Natural killer cell (primary cell): ENCODE measurements at regions not wholly inside any gene's neighbourhood (a gene's known extent, or its start where the extent isn't known, plus 50 kb on each side); places are given as distances from the start of the nearest gene placed in this dataset.

Experiments
- ATAC-seq, 3 donors: fragments of 150-1000 bp in 2 of 3; fragments of 200-7000 bp in 1 of 3; cut with Tn5 transposase; 1 replicate in 1 of 3; 2 replicates in 2 of 3; pipeline ENCODE4 v1.10.0; 2021; ENCODE audit warnings: mild to moderate bottlenecking in 2 of 3, moderate library complexity in 2 of 3
- DNase-seq, 2 donors: peaks; one replicate each; pipeline versions ENCODE4 v3.0.0 to v3.0.0-alpha.2; 2013 to 2021; ENCODE audit warnings: mixed read lengths in 1 of 2
- H3K27ac ChIP-seq: one replicate; pipeline ENCODE4 v1.5.1; 2013; ENCODE audit warnings: mild to moderate bottlenecking, low read length
- H3K27me3 ChIP-seq: one replicate; pipeline ENCODE4 v1.6.1; 2013; ENCODE audit warnings: low read length; ENCODE audit not compliant: control insufficient read depth, insufficient read depth
- H3K36me3 ChIP-seq: one replicate; pipeline ENCODE4 v1.6.1; 2013; ENCODE audit warnings: low read length; ENCODE audit not compliant: control insufficient read depth, insufficient read depth
- H3K4me1 ChIP-seq: one replicate; pipeline ENCODE4 v1.6.1; 2013; ENCODE audit warnings: low read length; ENCODE audit not compliant: control insufficient read depth, insufficient read depth
- H3K4me3 ChIP-seq: one replicate; pipeline ENCODE4 v1.5.1; 2013; ENCODE audit warnings: low read length
- H3K9me3 ChIP-seq: one replicate; pipeline ENCODE4 v1.6.1; 2013; ENCODE audit warnings: low read length; ENCODE audit not compliant: control insufficient read depth, insufficient read depth
- H3K27ac Mint-ChIP-seq, 2 donors: one replicate each; pipeline ENCODE4 v1.8.0; 2022; ENCODE audit warnings: mild to moderate bottlenecking in 2 of 2, mixed read lengths in 2 of 2, moderate library complexity in 1 of 2
- H3K27me3 Mint-ChIP-seq, 2 donors: one replicate each; pipeline ENCODE4 v1.8.0; 2022; ENCODE audit warnings: low read depth in 2 of 2, mixed read lengths in 2 of 2
- H3K36me3 Mint-ChIP-seq: one replicate; pipeline ENCODE4 v1.8.0; 2022; ENCODE audit warnings: mixed read lengths
- H3K4me1 Mint-ChIP-seq, 2 donors: one replicate each; pipeline ENCODE4 v1.8.0; 2022; ENCODE audit warnings: mixed read lengths in 2 of 2
- H3K4me3 Mint-ChIP-seq: one replicate; pipeline ENCODE4 v1.8.0; 2022; ENCODE audit warnings: mild to moderate bottlenecking, moderate library complexity, mixed read lengths
- H3K9me3 Mint-ChIP-seq, 2 donors: one replicate each; pipeline ENCODE4 v1.8.0; 2022; ENCODE audit warnings: mixed read lengths in 2 of 2
- CTCF ChIP-seq: fragments of 200-600 bp; IDR thresholded peaks from one replicate; pipeline ENCODE4 v1.8.0; 2022; ENCODE audit warnings: antibody characterized with exemption
- WGBS: methylation state at CpG from one replicate; pipeline ENCODE4 v1.1.7; 2013; ENCODE audit warnings: missing lambda C conversion rate; ENCODE audit not compliant: insufficient coverage; 5-methylcytosine and 5-hydroxymethylcytosine counted together
- intact Hi-C: fragments of 100-400 bp; cut with micrococcal nuclease; formaldehyde crosslinking; loops from one replicate; pipeline ENCODE4 v1.14.2; 2022

GRCh38 chr6:103983860-103984259 lies 875.9 kb downstream of the HACE1 start:
- Mint-ChIP-seq H3K36me3 (no peaks in the 10 kb centered on the region), H3K27ac (no peak overlapping the region), H3K9me3 (peaks cover 14 to 25% of the 10 kb centered on the region in 2 donors), H3K4me1 (no peaks in the 10 kb centered on the region), H3K4me3 (no peak overlapping the region), H3K27me3 (no peaks in the 10 kb centered on the region)
- ATAC-seq (no peak), DNase-seq (no peak)
- no peaks in the 10 kb centered on the region for H3K27me3 ChIP-seq
- WGBS, result 91% methylated on average over 6 of the region's 6 CpGs
- intact Hi-C loops, result no loop called here
- H3K36me3 ChIP-seq, result no peaks in the 10 kb centered on the region
- TF ChIP-seq CTCF, result no peak
- H3K27ac ChIP-seq, result no peak overlapping the region
- H3K9me3 ChIP-seq, result no peaks in the 10 kb centered on the region
- no peak overlapping the region for H3K4me3 ChIP-seq
- H3K4me1 ChIP-seq, result no peaks in the 10 kb centered on the region

- H3K27me3 ChIP-seq, result no peaks in the 10 kb centered on the region
- Mint-ChIP-seq H3K4me3 (no peak overlapping the region), H3K9me3 (peaks cover 11 to 22% of the 10 kb centered on the region in 2 donors), H3K4me1 (no peaks in the 10 kb centered on the region), H3K27ac (no peak overlapping the region), H3K27me3 (no peaks in the 10 kb centered on the region), H3K36me3 (no peaks in the 10 kb centered on the region)
- H3K36me3 ChIP-seq, result no peaks in the 10 kb centered on the region
- no peaks in the 10 kb centered on the region for H3K4me1 ChIP-seq
- DNase-seq (no peak), ATAC-seq (no peak)
- intact Hi-C loops, result no loop called here
- H3K9me3 ChIP-seq, result no peaks in the 10 kb centered on the region
- no peak overlapping the region for H3K27ac ChIP-seq
- WGBS, result 61% methylated on average over 2 of the region's 5 CpGs
- H3K4me3 ChIP-seq, result no peak overlapping the region
- TF ChIP-seq CTCF, result no peak
These were observed 876.7 kb downstream of the HACE1 start for GRCh38 chr6:103983011-103983410.

- Mint-ChIP-seq H3K4me3 (no peak overlapping the region), H3K27me3 (no peaks in the 10 kb centered on the region), H3K27ac (no peak overlapping the region), H3K4me1 (no peaks in the 10 kb centered on the region), H3K36me3 (no peaks in the 10 kb centered on the region), H3K9me3 (peaks cover 13 to 22% of the 10 kb centered on the region in 2 donors)
- intact Hi-C loops, result no loop called here
- WGBS, result 89% methylated on average over 3 of the region's 4 CpGs
- Histone ChIP-seq H3K4me3 (no peak overlapping the region), H3K27me3 (no peaks in the 10 kb centered on the region), H3K27ac (no peak overlapping the region), H3K9me3 (no peaks in the 10 kb centered on the region), H3K4me1 (no peaks in the 10 kb centered on the region), H3K36me3 (no peaks in the 10 kb centered on the region)
- no peak for DNase-seq
- no peak for TF ChIP-seq CTCF
- no peak for ATAC-seq
These were observed 877.1 kb downstream of the HACE1 start for GRCh38 chr6:103982574-103982973.

GRCh38 chr6:103979308-103979707 lies 880.4 kb downstream of the HACE1 start:
- DNase-seq (no peak), ATAC-seq (no peak)
- no peaks in the 10 kb centered on the region for H3K9me3 ChIP-seq
- H3K27ac Mint-ChIP-seq, result no peak overlapping the region
- H3K27ac ChIP-seq, result no peak overlapping the region
- no peak for TF ChIP-seq CTCF
- H3K4me3 ChIP-seq, result no peak overlapping the region
- H3K36me3 Mint-ChIP-seq, result no peaks in the 10 kb centered on the region
- H3K4me1 Mint-ChIP-seq, result no peaks in the 10 kb centered on the region
- H3K27me3 Mint-ChIP-seq, result no peaks in the 10 kb centered on the region
- H3K9me3 Mint-ChIP-seq, result peaks cover 7 to 8% of the 10 kb centered on the region in 2 donors
- no peaks in the 10 kb centered on the region for H3K27me3 ChIP-seq
- WGBS, result 72% methylated on average over 2 of the region's 2 CpGs
- H3K4me3 Mint-ChIP-seq, result no peak overlapping the region
- intact Hi-C loops, result no loop called here
- no peaks in the 10 kb centered on the region for H3K4me1 ChIP-seq
- no peaks in the 10 kb centered on the region for H3K36me3 ChIP-seq
